ENCODE measurements at regions not wholly inside any gene's neighbourhood (a gene's known extent, or its start where the extent isn't known, plus 50 kb on each side); places are given as distances from the start of the nearest gene placed in this dataset.

GRCh38 chr7:124330731-124331407 lies 298.0 kb upstream of the TMEM229A start:
- Mint-ChIP-seq H3K9me3 (peaks cover 4% of the 10 kb centered on the region), H3K36me3 (ENCODE audit: low read depth) (no peaks in the 10 kb centered on the region), H3K4me3 (no peak overlapping the region), H3K27ac (no peak overlapping the region), H3K4me1 (no peaks in the 10 kb centered on the region), H3K27me3 (no peaks in the 10 kb centered on the region)
- CTCF ChIA-PET, result no interaction called here
- intact Hi-C loops (cut with micrococcal nuclease), result no loop called here
- ATAC-seq (ENCODE audit: low read depth) (no peak), DNase-seq (no peak)
- no peak for TF ChIP-seq CTCF (IDR thresholded peaks at IDR 0.05)
- POLR2A ChIA-PET, result no interaction called here

GRCh38 chr7:124328774-124329173 lies 295.9 kb upstream of the TMEM229A start:
- no peak for DNase-seq
- no peak overlapping the region for H3K27ac Mint-ChIP-seq
- peaks cover 7% of the 10 kb centered on the region for H3K9me3 Mint-ChIP-seq
- intact Hi-C loops (cut with micrococcal nuclease), result no loop called here
- ChIA-PET CTCF (no interaction called here), POLR2A (no interaction called here)
- H3K36me3 Mint-ChIP-seq (ENCODE audit: low read depth), result no peaks in the 10 kb centered on the region
- no peaks in the 10 kb centered on the region for H3K4me1 Mint-ChIP-seq
- no peaks in the 10 kb centered on the region for H3K27me3 Mint-ChIP-seq
- TF ChIP-seq CTCF (IDR thresholded peaks at IDR 0.05), result no peak
- ATAC-seq (ENCODE audit: low read depth), result no peak
- no peak overlapping the region for H3K4me3 Mint-ChIP-seq

GRCh38 chr7:124324262-124324661 lies 291.4 kb upstream of the TMEM229A start:
- TF ChIP-seq CTCF (IDR thresholded peaks at IDR 0.05), result no peak
- Mint-ChIP-seq H3K27ac (no peak overlapping the region), H3K4me1 (no peaks in the 10 kb centered on the region), H3K4me3 (no peak overlapping the region), H3K27me3 (no peaks in the 10 kb centered on the region), H3K36me3 (ENCODE audit: low read depth) (no peaks in the 10 kb centered on the region), H3K9me3 (peaks cover 3% of the 10 kb centered on the region)
- intact Hi-C loops (cut with micrococcal nuclease), result no loop called here
- ChIA-PET POLR2A (no interaction called here), CTCF (no interaction called here)
- ATAC-seq (ENCODE audit: low read depth) (no peak), DNase-seq (no peak)

GRCh38 chr7:124323597-124323996 lies 290.7 kb upstream of the TMEM229A start:
- Mint-ChIP-seq H3K27me3 (no peaks in the 10 kb centered on the region), H3K36me3 (ENCODE audit: low read depth) (no peaks in the 10 kb centered on the region), H3K27ac (no peak overlapping the region), H3K4me1 (no peaks in the 10 kb centered on the region), H3K4me3 (no peak overlapping the region), H3K9me3 (peaks cover 6% of the 10 kb centered on the region)
- TF ChIP-seq CTCF (IDR thresholded peaks at IDR 0.05), result no peak
- intact Hi-C loops (cut with micrococcal nuclease), result no loop called here
- ATAC-seq (ENCODE audit: low read depth) (no peak), DNase-seq (no peak)
- CTCF ChIA-PET, result no interaction called here
- POLR2A ChIA-PET, result no interaction called here

GRCh38 chr7:124322561-124322960 lies 289.7 kb upstream of the TMEM229A start:
- TF ChIP-seq CTCF (IDR thresholded peaks at IDR 0.05), result no peak
- no peaks in the 10 kb centered on the region for H3K36me3 Mint-ChIP-seq (ENCODE audit: low read depth)
- POLR2A ChIA-PET, result no interaction called here
- ATAC-seq (ENCODE audit: low read depth), result no peak
- intact Hi-C loops (cut with micrococcal nuclease), result no loop called here
- H3K27me3 Mint-ChIP-seq, result no peaks in the 10 kb centered on the region
- CTCF ChIA-PET, result no interaction called here
- no peak overlapping the region for H3K4me3 Mint-ChIP-seq
- no peak for DNase-seq
- no peaks in the 10 kb centered on the region for H3K4me1 Mint-ChIP-seq
- H3K27ac Mint-ChIP-seq, result no peak overlapping the region
- H3K9me3 Mint-ChIP-seq, result peaks cover 6% of the 10 kb centered on the region
